GM21576 (cell line): ENCODE measurements at regions not wholly inside any gene's neighbourhood (a gene's known extent, or its start where the extent isn't known, plus 50 kb on each side); places are given as distances from the start of the nearest gene placed in this dataset.

Experiments
- ATAC-seq: cut with Tn5 transposase; IDR thresholded peaks from one replicate; pipeline ENCODE4 v1.9.1; 2021; ENCODE audit warnings: mild to moderate bottlenecking, moderate library complexity; ENCODE audit not compliant: unreplicated experiment

DNA sequence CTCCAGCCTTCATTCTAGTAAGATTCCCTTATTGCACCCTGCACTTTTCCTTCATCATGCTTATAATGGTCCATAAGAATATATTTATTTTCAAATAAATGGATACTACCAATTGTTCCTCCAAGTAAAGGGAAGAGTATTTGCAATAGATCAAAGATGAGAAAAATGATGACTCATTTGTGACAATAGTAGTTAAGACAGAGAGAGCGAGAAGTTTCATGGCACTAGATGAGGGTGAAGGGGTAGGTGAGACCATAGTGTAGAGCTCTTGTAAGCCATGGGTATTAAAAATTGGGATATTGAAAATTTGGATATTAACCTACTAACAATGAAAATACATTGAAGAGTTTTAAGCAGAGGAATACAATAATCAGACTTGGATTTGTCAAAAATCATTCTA is 404.6 kb downstream of the EFNA5 start:
- ATAC-seq = no peak

DNA sequence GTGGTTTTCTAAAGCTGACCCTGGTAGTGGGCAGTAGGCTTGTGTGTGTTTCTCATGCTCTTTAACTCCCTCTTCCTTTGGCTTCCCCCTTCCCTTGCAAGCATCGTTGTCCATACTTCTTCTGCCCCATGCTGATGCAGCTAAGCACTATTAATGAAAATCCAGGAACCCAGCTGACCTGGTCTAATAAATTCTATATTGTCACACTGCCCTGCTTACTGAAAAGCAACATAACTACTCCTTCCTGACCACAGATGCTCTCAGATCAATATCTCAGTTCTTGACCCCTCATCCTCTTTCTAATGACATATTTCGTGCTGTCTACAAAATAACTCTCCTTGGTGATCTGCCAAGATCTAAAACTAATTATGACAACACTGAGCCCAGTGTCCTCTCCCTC is 405.5 kb downstream of the EFNA5 start:
- ATAC-seq = no peak

DNA sequence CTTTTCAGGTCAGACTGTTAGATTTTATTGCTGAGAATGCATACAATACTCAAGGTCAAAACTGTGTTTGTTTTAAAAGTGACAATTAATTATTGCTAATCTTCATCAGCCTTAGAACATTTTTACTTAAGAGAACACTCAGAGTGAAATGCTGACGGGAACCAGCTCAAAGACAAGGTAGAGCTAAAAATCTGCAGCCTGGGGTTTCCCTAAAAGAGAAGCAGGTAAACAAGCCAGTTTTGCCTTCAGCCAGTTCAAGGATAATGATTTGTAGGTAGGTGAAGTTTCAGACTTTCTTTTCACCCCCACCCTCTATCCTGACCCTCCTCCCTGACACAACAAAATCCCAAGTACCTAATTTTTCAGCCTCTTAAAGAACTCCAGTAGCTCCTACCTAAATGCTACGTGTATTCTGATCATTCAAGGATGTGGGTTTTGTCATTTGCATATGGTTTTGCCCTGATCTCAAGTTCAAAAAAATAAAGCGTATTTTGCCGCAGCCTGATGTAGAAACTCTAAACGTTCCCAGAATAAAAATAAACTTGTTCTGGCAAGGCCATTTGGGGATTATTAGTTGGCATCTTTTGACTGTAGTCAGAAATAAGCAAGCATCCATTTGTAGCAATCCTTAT is 407.2 kb downstream of the EFNA5 start:
- peak; percentile 83 for ATAC-seq

DNA sequence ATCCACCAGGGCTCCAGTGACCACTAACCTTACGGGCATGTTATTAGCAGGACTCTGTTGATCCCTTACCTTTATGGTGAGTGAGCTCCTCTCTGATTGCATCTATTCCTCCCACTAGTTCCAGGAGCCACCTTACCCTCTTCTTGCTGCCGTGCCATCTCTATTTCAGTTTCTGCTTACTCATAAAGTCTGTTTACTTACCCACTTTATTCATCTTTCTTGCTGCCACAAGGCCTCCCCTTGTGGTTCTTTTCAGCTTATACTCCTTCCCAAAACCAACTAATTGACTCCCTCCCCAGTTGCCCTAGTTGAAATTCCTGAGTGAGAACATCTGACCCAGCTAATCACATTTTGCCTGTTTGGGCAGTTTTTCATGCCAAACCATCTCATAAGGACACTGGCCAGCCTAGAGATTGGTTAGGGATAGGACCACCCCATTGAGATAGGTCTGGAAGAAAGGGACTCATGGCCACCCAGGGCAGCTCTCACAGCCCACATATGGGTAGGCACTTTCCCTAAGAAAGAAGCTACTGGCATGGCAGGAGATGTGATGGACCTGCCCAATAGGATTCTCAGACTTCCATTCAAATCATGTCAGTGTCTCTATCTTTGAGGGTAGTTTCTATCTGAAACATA is 412.7 kb downstream of the EFNA5 start:
- no peak for ATAC-seq

DNA sequence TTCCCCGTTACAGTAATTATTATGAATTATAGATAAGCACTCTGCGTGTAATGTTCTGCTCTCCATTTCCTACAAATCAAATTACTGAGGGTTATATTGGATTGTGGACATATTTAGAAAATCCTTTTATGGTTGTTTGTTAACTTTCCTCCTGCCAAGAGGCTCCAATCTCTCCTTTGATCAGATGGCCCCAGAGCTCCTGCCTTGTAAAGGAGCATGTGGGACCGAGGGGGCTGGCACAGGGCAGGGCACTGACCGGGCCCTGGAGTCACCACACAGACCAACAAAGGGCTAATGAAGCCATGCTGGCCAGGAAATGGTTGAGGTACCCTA is 415.9 kb downstream of the EFNA5 start:
- ATAC-seq = no peak

DNA sequence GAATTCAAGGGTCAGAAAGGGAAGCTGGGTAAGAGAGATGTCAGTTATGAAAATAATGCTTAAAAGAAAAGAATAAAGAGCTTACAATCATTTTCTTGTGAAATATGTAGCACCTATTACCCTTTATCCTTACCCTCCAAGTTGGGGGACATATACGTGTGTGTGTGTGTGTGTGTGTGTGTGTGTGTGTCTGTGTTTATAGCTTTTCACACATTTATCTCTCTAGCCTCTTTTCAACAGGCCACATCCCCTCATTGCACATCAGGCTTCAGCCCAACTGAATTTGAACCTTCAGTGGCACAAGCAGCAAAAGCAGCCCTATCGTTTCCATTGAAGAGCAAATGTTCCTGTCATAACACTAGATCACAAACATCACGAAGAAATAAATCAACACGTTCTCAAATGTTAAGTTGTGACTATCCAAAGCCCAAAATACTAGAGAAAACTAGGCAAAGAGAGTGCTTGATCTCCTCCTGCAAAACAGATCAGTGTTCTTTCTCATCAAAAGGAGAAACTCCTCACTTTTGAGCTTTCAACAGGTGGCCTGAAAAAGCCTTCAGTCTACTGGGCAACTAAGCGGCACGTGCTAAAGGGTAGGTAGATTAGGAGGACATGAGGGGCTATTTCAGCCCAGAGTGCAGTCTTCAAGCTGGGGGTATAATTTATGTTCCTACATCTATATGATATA is 416.4 kb downstream of the EFNA5 start:
- ATAC-seq = no peak

DNA sequence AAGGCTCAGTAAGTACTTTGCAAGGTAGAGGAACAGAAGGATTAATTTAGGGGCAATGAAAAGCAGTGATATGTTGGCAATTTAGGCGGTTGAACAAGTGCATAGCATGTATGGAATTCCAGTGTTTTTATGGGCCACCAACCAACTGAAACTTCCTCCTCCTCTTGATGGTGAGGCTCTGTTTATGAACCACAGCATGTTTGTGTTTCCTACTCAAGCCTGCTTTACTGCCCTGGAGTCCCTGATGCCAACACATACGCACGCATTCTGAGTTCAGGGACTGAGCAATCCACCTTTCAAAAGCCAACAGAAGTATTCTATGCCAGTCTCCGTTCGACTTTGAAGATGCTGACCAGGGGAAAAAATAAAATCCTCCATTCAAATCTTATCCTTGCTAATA is 417.5 kb downstream of the EFNA5 start:
- ATAC-seq = no peak

DNA sequence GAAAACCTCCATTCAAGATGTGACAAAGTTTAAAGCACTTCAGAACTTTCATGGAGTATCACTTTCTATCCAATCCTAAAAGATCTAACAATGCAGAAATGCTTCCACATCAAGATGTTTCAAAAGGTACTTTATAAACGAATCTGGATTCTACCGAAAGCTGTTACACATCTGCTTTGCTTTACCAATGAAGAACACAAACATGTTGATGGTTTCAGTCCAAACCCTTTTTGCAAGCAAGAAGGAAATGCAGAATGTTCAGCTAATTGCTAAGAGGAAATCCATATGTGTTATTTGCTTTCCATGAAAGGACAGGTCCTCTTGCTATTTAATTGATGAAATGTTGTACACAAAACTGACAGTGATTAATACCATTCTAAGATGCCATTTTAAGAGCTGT is 419.6 kb downstream of the EFNA5 start:
- ATAC-seq = no peak

DNA sequence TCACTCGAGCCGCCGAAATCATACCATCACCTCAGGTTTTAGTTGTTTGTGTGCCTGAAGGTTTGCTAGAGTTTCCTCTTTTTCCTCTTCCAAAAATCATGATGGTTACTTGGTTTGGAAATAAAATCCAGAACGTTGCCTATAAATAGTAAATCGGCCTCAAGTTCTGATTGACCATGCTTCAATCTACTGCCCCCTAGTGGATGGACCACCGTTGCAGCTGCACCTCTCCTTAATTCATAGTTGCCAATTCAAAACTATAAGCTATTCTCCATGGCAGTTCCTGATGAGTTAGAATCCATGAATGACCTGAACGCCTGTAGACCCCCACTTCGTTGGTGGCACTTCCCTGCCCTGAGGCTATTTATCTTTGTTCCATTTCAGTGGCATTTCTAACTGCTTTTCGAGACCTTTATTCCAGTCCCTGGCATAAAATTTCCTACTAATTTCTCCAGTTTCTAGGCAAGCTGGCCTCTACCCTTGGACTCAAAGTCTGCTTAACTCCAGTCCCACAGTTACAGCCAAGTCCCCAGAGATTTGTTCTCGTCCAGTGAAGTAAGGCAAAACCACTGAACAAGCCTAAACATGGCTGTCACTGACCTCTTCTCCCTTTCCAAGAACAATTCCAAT is 422.6 kb downstream of the EFNA5 start:
- ATAC-seq = peak; percentile 50

DNA sequence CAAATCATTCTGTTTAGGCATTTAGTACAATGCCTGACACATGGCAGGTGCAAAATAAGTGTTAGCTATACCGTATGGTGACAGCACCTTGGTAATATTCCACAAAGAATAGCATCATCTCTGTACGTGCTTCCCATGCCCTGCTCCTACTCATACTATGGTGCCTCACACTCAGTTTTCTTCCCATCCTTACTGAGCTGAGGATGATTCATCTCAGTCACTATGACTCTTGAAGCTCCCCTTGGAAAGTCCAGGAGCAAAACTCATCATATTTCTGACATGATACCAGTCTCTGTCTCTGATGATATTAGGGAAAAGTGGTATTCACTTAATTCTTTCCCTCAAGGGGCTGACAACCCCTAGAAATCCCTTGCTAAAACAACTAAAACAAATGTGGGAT is 423.3 kb downstream of the EFNA5 start:
- ATAC-seq = no peak

DNA sequence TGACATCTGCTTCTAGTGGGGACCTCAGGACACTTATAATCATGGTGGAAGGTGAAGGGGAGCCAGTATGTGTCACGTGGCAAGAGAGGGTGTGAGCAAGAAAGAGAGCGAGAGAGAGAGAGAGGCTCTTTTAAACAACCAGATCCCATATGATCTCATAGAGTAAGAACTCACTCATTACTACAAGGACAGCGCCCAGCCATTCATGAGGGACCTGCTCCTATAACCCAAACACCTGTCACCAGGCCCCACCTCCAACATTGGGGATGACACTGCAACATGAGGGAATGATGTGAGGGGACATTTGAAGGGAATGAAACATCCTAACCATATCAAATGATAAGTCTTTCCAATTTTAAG is 427.5 kb downstream of the EFNA5 start:
- ATAC-seq = no peak

DNA sequence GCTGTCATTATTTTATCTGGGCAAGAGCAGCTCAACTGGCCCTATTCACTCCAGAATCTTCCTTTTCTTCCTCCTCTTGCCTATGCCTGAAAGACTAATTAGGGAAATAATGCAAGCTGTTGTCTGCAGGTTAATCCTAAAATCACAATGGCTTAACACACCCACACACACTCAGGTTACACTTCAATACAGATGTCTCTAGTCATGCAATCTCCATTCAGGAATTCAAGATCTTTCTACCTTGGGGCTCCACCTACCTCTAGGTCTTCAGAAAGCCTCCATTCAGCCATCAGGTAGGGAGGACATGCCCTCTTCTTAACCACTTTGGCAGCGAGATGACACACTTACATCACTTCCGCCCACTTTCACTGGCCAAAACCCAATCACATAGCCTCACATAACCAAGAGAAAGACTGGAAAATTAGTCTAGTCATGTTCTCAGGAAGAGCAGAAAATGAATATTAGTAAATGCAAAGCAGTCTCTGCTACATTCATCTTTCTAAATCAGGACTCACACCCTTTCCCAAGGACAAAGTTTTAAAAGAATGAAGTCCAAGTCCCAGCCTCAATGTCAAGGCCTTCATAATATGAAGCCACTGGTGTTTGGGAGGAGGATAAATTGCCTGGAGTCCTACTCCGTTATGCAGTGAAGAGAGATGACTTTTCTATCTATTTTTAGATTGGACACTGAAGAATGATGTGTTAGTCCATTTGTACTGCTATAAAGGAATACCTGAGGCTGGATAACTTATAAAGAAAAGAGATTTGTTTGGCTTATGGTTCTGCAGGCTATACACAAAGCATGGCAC is 428.1 kb downstream of the EFNA5 start:
- ATAC-seq = no peak

DNA sequence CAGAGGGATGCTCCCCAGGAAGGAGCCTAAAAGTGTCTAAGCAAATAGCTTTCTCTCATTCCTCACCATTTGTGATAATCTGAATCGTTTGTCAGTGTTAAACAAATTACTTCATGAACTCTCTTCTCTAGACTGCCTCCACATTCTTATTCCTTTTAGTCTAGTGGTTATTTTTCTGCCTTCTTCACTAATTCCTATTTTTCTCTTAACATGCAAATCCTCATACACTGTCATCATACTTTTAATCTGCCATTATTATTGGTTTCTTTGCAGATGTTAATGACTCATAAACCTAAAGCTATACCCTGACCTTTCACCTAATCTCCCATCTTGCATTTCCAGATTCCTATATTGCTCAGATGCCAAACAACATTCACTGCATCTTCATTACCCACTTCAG is 428.9 kb downstream of the EFNA5 start:
- ATAC-seq = no peak

DNA sequence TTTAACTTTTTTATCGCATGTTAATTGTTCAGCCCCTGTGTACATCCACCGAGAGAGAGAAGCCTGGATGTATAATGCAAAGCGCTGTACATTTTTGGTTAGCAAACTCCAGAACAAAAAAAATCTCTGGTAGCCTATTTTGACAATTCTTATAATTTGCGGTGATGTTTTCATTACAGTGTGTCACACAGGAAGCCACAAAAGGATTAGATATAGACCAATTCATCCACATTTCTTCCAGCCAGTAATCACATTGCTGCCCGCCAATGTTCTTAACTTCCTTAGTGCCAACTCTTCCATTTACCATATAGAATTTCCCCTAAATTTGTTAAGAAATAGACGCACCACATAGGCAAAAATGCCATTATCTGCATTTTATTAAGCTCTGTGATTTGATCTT is 435.6 kb downstream of the EFNA5 start:
- ATAC-seq = no peak

DNA sequence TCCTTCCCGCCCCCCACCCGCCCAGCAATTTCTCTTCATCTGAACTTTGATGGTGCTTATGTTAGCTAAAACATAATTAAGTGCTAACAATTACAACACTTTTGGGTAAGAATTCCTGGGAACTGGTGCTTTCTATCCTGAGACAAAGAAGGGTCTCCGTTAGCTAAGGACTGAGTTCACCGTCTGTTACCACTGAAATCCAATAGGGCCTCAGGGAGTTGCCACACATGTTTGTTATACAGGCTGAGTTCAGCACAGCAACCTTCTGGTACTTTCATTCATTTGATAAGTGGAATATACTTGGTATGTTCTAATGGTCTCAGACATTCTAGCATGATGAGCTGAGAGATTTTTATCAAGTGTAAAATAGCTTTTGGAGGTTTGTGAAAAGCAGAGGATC is 437.9 kb downstream of the EFNA5 start:
- no peak for ATAC-seq

DNA sequence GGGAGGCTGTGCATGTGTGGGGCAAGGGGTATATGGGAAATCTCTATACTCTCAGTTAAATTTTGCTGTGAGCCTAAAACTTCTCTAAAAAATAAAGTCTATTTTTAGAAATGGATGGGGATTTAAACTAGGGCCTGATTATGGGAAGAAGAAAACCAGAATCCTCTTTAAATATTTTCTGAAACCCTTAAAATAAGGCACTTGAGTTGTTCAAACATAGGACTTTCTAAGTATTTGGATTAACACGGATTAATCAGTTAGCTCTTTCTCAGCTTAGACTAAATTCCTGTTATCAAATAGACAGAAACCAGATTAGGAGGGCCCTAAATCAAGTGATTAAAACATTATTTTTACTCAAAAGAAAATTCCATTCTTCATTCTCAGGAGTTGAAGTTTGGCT is 438.4 kb downstream of the EFNA5 start:
- no peak for ATAC-seq

DNA sequence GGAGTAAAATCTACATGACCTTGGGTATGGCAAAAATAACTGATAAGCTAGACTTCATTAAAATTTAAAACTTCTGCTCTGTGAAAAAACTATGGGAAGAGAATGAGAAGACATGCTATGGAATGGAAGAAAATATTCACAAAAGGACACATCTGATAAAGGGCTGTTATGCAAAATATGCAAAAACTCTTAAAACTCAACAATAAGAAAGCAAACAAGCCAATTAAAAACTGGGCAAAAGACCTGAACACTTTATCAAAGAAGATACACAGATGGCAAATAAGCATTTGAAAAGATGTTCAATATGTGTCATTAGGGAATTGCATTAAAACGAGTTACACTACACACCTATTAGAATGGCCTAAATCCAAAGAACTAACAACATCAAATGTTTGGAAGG is 439.5 kb downstream of the EFNA5 start:
- ATAC-seq = no peak

DNA sequence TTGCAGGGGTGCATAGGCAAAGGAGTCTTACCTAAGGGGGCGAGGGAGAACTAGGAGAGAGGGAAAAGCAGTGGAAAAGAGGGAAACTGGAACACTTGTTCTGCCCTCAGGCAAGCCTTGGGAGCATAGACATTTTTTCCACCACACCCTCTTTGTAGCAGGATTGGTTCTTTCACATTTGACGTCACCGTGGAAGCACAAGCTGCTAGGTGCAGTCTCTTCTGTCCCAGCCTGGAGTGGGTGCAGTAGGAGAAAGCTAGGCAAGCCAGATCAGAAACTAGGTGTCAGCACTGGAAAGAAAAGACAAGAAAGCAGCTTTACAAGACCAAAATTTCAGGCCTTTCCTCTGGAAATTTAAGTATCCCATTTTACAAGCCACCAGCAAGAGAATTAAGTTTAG is 440.4 kb downstream of the EFNA5 start:
- ATAC-seq = no peak

DNA sequence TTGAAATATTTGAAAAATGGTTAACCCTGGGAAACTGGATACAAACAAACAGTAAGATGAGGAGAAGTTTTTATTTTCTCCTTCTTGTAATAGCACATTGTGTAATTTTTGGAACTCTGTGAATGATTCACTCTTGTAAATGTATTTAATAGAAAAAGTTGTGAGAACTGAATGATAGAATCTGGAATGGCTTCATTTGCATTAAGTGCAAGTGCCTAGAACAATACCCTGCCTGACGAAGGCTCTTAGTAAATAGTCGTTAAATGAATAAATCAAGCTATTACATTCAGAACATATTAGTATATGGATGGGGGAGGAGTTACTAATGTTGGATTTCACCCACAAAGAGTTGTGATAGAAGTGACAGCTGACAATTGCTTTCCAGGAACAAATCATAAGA is 442.5 kb downstream of the EFNA5 start:
- no peak for ATAC-seq

DNA sequence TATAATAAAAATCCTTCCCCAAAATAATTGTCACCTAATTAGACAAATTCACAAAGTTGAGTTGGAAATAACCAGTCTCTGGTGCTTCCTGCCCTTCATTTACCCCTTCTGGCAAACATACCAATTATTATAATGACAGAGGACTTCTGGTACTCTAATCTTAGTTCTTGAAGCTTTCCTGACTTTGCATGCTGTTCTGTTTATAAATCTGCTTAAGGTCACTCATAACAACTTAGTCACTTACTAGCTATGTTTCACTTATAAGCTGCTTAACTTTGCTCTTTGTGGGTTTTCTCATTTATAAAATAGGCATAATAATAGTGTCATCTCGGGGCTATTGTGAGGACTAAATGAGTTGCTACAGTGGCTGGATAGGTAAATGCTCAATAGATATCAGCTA is 446.5 kb downstream of the EFNA5 start:
- no peak for ATAC-seq

DNA sequence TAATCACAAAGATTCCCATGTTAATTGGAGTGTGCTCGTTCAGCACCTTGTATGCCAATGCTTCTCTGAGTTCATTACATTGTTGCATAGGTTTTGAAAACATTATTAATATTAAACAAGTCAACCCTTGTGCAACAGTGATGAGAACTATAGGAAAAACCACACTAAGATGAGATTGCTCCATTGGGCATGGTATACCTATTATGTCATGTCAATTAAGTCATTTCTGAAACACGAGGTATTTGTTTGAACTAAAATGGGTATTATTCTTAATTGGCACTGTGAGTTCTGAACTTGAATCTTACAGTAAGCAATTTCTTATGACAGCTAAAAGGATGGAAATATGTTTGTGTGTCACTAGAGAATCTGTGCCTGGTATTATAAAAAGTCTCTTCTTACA is 447.7 kb downstream of the EFNA5 start:
- ATAC-seq = no peak

DNA sequence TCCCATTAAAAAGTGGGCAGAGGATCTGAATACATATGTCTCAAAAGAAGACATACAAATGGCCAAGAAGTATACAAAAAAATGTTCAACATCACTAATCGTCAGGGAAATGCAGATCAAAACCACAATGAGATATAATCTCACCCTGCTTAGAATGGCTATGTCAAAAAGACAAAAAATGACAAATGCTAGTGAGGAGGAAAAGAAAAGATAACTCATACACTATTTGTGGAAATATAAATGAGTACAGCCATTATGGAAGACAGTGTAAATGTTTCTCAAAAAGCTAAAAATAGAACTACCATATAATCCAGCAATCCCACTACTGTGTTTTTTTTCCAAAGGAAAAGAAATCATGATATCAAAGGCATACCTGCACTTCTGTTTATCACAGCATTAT is 450.7 kb downstream of the EFNA5 start:
- no peak for ATAC-seq
